Fibroblast of lung (primary cell): ENCODE measurements at regions not wholly inside any gene's neighbourhood (a gene's known extent, or its start where the extent isn't known, plus 50 kb on each side); places are given as distances from the start of the nearest gene placed in this dataset.

Experiments used
- CTCF ChIP-seq, 2 donors: IDR thresholded peaks in 1 of 2; conservative IDR thresholded peaks in 1 of 2; 1 replicate in 1 of 2; 2 replicates in 1 of 2; pipeline ENCODE4 v1.5.1; 2011 to 2012; ENCODE audit warnings: low read length in 2 of 2, control low read depth in 1 of 2, inconsistent platforms in 1 of 2, low read depth in 1 of 2, mild to moderate bottlenecking in 1 of 2
- EZH2 ChIP-seq: IDR thresholded peaks from 2 replicates; pipeline ENCODE4 v1.5.1; 2012; ENCODE audit warnings: low read length, control low read depth, mild to moderate bottlenecking; ENCODE audit errors: missing control alignments

GRCh38 chr3:165504554-165504953, 308.4 kb upstream of the SLITRK3 start:
- TF ChIP-seq CTCF (conservative IDR thresholded peaks at IDR 0.05 in 1 of 2, IDR thresholded peaks at IDR 0.05 in 1 of 2; ENCODE audit: low read depth in 1 of 2, low read length in 2 of 2) (no peak), EZH2 (no peak)
